H9 (cell line): ENCODE measurements at regions not wholly inside any gene's neighbourhood (a gene's known extent, or its start where the extent isn't known, plus 50 kb on each side); places are given as distances from the start of the nearest gene placed in this dataset.

Experiments
- DNase-seq: peaks from one replicate; pipeline ENCODE4 v3.0.0-alpha.2; 2017
- H2AFZ ChIP-seq: one replicate; pipeline ENCODE4 v1.6.1; 2013; ENCODE audit warnings: mild to moderate bottlenecking, low read length, control low read depth, moderate library complexity
- H2AK5ac ChIP-seq: 2 replicates; pipeline ENCODE4 v1.6.1; 2013; ENCODE audit warnings: low read length, control low read depth, mixed read lengths; ENCODE audit not compliant: insufficient read length
- H2BK120ac ChIP-seq: one replicate; pipeline ENCODE4 v1.6.1; 2013; ENCODE audit warnings: low read depth, mild to moderate bottlenecking, low read length, control low read depth, inconsistent platforms; ENCODE audit not compliant: poor library complexity, severe bottlenecking
- H2BK12ac ChIP-seq: 2 replicates; pipeline ENCODE4 v1.6.1; 2013; ENCODE audit warnings: low read length, control low read depth, mixed read lengths, low read depth; ENCODE audit not compliant: insufficient read length
- H2BK15ac ChIP-seq: 2 replicates; pipeline ENCODE4 v1.6.1; 2013; ENCODE audit warnings: low read depth, low read length, control low read depth
- H2BK20ac ChIP-seq: one replicate; pipeline ENCODE4 v1.6.1; 2013; ENCODE audit warnings: low read depth, mild to moderate bottlenecking, low read length, control low read depth, inconsistent platforms; ENCODE audit not compliant: poor library complexity, severe bottlenecking
- H2BK5ac ChIP-seq: 2 replicates; pipeline ENCODE4 v1.6.1; 2013; ENCODE audit warnings: low read length, control low read depth, mixed read lengths; ENCODE audit not compliant: insufficient read length
- H3K14ac ChIP-seq: 2 replicates; pipeline ENCODE4 v1.6.1; 2013; ENCODE audit warnings: low read length, control low read depth; ENCODE audit not compliant: insufficient read depth
- H3K18ac ChIP-seq: 2 replicates; pipeline ENCODE4 v1.6.1; 2013; ENCODE audit warnings: low read depth, mild to moderate bottlenecking, mixed read lengths, low read length, control low read depth; ENCODE audit not compliant: insufficient read length
- H3K23ac ChIP-seq: 2 replicates; pipeline ENCODE4 v1.6.1; 2013; ENCODE audit warnings: low read length, control low read depth, mixed read lengths, low read depth; ENCODE audit not compliant: insufficient read length
- H3K23me2 ChIP-seq: 2 replicates; pipeline ENCODE4 v1.6.1; 2013; ENCODE audit warnings: low read depth, mild to moderate bottlenecking, mixed read lengths, low read length, control low read depth; ENCODE audit not compliant: insufficient read length, poor library complexity, severe bottlenecking
- H3K27ac ChIP-seq: 2 replicates; pipeline ENCODE4 v1.5.1; 2013; ENCODE audit warnings: low read length, control low read depth, mixed read lengths, low read depth; ENCODE audit not compliant: insufficient read length
- H3K27me3 ChIP-seq: 2 replicates; pipeline ENCODE4 v1.6.1; 2013; ENCODE audit warnings: low read length, control low read depth, inconsistent platforms; ENCODE audit not compliant: insufficient read depth
- H3K4ac ChIP-seq: 2 replicates; pipeline ENCODE4 v1.6.1; 2013; ENCODE audit warnings: low read depth, mild to moderate bottlenecking, control low read depth, inconsistent platforms, low read length, moderate library complexity
- H3K4me1 ChIP-seq: 2 replicates; pipeline ENCODE4 v1.6.1; 2013; ENCODE audit warnings: low read length, control low read depth, inconsistent platforms; ENCODE audit not compliant: insufficient read depth
- H3K4me2 ChIP-seq: 2 replicates; pipeline ENCODE4 v1.6.1; 2013; ENCODE audit warnings: low read length, control low read depth, mixed read lengths; ENCODE audit not compliant: insufficient read length, insufficient read depth
- H3K56ac ChIP-seq: 2 replicates; pipeline ENCODE4 v1.6.1; 2013; ENCODE audit warnings: low read depth, mild to moderate bottlenecking, mixed read lengths, low read length, control low read depth; ENCODE audit not compliant: insufficient read length
- H3K79me1 ChIP-seq: 2 replicates; pipeline ENCODE4 v1.6.1; 2013; ENCODE audit warnings: low read depth, mild to moderate bottlenecking, moderate library complexity, low read length, control low read depth, inconsistent platforms; ENCODE audit not compliant: insufficient read depth, poor library complexity, severe bottlenecking
- H3K79me2 ChIP-seq: 2 replicates; pipeline ENCODE4 v1.6.1; 2013; ENCODE audit warnings: low read length, control low read depth, inconsistent platforms; ENCODE audit not compliant: insufficient read depth
- H3K9ac ChIP-seq: 2 replicates; pipeline ENCODE4 v1.6.1; 2013; ENCODE audit warnings: low read length, control low read depth, mixed read lengths; ENCODE audit not compliant: insufficient read length; ENCODE audit errors: extremely low read depth
- H3K9me3 ChIP-seq: one replicate; pipeline ENCODE4 v1.6.1; 2013; ENCODE audit warnings: low read depth, low read length, inconsistent platforms; ENCODE audit not compliant: control insufficient read depth
- H3T11ph ChIP-seq: one replicate; pipeline ENCODE4 v1.6.1; 2013; ENCODE audit warnings: mild to moderate bottlenecking, low read length, control low read depth, inconsistent platforms
- H4K20me1 ChIP-seq: one replicate; pipeline ENCODE4 v1.6.1; 2013; ENCODE audit not compliant: control insufficient read depth, insufficient read length, insufficient read depth
- H4K5ac ChIP-seq: 2 replicates; pipeline ENCODE4 v1.6.1; 2013; ENCODE audit warnings: low read depth, mild to moderate bottlenecking, mixed read lengths, low read length, control low read depth; ENCODE audit not compliant: insufficient read length
- H4K8ac ChIP-seq: replicated peaks from 2 replicates; pipeline ENCODE4 v1.6.1; 2013; ENCODE audit warnings: low read length, control low read depth, mixed read lengths, low read depth; ENCODE audit not compliant: insufficient read length
- H4K91ac ChIP-seq: 2 replicates; pipeline ENCODE4 v1.6.1; 2013; ENCODE audit warnings: low read depth, mild to moderate bottlenecking, moderate library complexity, mixed read lengths, low read length, control low read depth; ENCODE audit not compliant: insufficient read length
- H3K27ac Mint-ChIP-seq, 3 experiments: 2 replicates in 2 of 3; 3 replicates in 1 of 3; pipeline ENCODE4 v1.8.0; 2020 to 2021; ENCODE audit warnings: mixed read lengths in 3 of 3, mild to moderate bottlenecking in 1 of 3, moderate library complexity in 1 of 3
- H3K27me3 Mint-ChIP-seq: 2 replicates; pipeline ENCODE4 v1.8.0; 2021; ENCODE audit warnings: low read depth, mild to moderate bottlenecking, moderate library complexity, mixed read lengths
- H3K36me3 Mint-ChIP-seq, 3 experiments: 2 replicates in 2 of 3; 3 replicates in 1 of 3; pipeline ENCODE4 v1.8.0; 2020 to 2021; ENCODE audit warnings: low read depth in 3 of 3, mixed read lengths in 3 of 3; ENCODE audit not compliant: insufficient read depth in 1 of 3
- H3K4me1 Mint-ChIP-seq, 2 experiments: 2 replicates each; pipeline ENCODE4 v1.8.0; 2020; ENCODE audit warnings: mixed read lengths in 2 of 2
- H3K4me3 Mint-ChIP-seq, 2 experiments: 2 replicates in 1 of 2; 3 replicates in 1 of 2; pipeline ENCODE4 v1.8.0; 2020 to 2021; ENCODE audit warnings: mild to moderate bottlenecking in 2 of 2, mixed read lengths in 2 of 2, moderate library complexity in 1 of 2
- H3K9me3 Mint-ChIP-seq, 2 experiments: 2 replicates in 1 of 2; 3 replicates in 1 of 2; pipeline ENCODE4 v1.8.0; 2020; ENCODE audit warnings: mild to moderate bottlenecking in 2 of 2, mixed read lengths in 2 of 2, moderate library complexity in 1 of 2
- WGBS: extraction: QIAGEN DNeasy Blood & Tissue Kit; methylation state at CpG from one replicate; pipeline ENCODE4 v1.1.7; 2013; ENCODE audit warnings: missing lambda C conversion rate, low lambda C conversion rate, mixed read lengths; ENCODE audit not compliant: insufficient read length; ENCODE audit errors: extremely low coverage; 5-methylcytosine and 5-hydroxymethylcytosine counted together
- TF ChIP-seq, protein P1 (sequence below): fragments of 200-600 bp; sonication (generic); conservative IDR thresholded peaks from 3 replicates; pipeline ENCODE4 v1.8.0; 2021; ENCODE audit warnings: antibody characterized with exemption, mild to moderate bottlenecking

DNA sequence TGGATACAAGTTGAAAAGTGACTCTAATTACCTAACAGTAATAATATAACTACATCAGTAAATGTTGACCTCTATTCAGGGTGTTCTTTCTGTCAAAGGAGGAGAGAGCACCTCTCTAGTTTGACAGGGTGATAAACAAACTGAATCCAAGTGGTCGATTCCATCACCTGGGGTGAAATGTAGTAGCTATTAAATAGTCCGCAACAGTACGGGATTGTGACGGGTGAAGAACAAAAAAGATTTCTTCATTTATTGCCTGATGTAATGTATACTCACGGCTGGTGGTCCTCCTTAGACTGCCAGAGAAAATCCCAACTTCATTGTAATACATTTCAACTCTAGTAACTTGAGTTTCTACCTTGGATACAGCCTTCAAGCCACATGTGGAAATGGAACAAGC, 292.5 kb upstream of the CELF2 start:
- Mint-ChIP-seq H3K36me3 (no peaks in the 10 kb centered on the region), H3K4me3 (no peak overlapping the region), H3K27ac (no peak overlapping the region), H3K27me3 (no peaks in the 10 kb centered on the region), H3K9me3 (no peaks in the 10 kb centered on the region; a peak in 1 of 5 replicates), H3K4me1 (0 out of 4 replicates have a peak, but pooled peaks cover 0 to 2% of the 10 kb centered on the region in 2 experiments)
- no peaks in the 10 kb centered on the region for H4K20me1 ChIP-seq
- WGBS: no CpG with 5 or more reads among the region's 5 CpGs
- no peaks in the 10 kb centered on the region for H3K4me1 ChIP-seq
- H2AK5ac ChIP-seq: no peak overlapping the region
- no peaks in the 10 kb centered on the region for H3K79me1 ChIP-seq
- no peak overlapping the region for H2BK120ac ChIP-seq
- no peak overlapping the region for H3T11ph ChIP-seq
- H2AFZ ChIP-seq: no peak overlapping the region
- no peak overlapping the region for H3K23ac ChIP-seq
- no peak for DNase-seq
- H3K79me2 ChIP-seq: no peaks in the 10 kb centered on the region
- TF ChIP-seq, protein P1, sequence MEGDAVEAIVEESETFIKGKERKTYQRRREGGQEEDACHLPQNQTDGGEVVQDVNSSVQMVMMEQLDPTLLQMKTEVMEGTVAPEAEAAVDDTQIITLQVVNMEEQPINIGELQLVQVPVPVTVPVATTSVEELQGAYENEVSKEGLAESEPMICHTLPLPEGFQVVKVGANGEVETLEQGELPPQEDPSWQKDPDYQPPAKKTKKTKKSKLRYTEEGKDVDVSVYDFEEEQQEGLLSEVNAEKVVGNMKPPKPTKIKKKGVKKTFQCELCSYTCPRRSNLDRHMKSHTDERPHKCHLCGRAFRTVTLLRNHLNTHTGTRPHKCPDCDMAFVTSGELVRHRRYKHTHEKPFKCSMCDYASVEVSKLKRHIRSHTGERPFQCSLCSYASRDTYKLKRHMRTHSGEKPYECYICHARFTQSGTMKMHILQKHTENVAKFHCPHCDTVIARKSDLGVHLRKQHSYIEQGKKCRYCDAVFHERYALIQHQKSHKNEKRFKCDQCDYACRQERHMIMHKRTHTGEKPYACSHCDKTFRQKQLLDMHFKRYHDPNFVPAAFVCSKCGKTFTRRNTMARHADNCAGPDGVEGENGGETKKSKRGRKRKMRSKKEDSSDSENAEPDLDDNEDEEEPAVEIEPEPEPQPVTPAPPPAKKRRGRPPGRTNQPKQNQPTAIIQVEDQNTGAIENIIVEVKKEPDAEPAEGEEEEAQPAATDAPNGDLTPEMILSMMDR: no peak
- H3K4me2 ChIP-seq: no peak overlapping the region
- no peak overlapping the region for H2BK5ac ChIP-seq
- no peak overlapping the region for H3K14ac ChIP-seq
- no peak overlapping the region for H4K8ac ChIP-seq
- no peaks in the 10 kb centered on the region for H3K9me3 ChIP-seq
- H3K9ac ChIP-seq: no peak overlapping the region
- H3K27ac ChIP-seq: no peak overlapping the region
- H3K27me3 ChIP-seq: no peaks in the 10 kb centered on the region
- H3K23me2 ChIP-seq: no peaks in the 10 kb centered on the region
- H4K91ac ChIP-seq: no peak overlapping the region
- H3K18ac ChIP-seq: no peak overlapping the region
- no peak overlapping the region for H2BK20ac ChIP-seq
- no peak overlapping the region for H2BK15ac ChIP-seq
- no peak overlapping the region for H3K4ac ChIP-seq
- no peak overlapping the region for H3K56ac ChIP-seq
- no peak overlapping the region for H2BK12ac ChIP-seq
- H4K5ac ChIP-seq: no peak overlapping the region
